ENCODE measurements at regions not wholly inside any gene's neighbourhood (a gene's known extent, or its start where the extent isn't known, plus 50 kb on each side); places are given as distances from the start of the nearest gene placed in this dataset.

DNA sequence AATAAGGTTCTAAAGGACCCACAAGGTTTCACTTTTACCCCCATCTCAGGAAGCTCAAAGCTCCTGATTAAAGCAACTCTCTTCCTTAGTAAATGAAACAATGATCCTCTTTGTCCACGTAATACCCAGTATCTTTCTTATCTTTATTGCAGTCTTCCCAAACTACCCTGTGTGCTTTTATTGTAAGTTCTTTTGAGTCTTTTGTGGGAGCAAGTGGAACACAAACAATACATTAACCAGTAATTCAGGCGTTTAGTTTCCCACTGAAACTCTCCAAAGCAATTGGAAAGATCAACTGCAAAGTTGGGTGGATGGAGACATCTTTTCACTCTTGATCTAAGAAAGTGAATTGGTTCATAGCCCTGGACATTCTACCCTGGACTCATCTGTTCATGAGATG, 240.0 kb downstream of the ZNF621 start:
- no peak for TF ChIP-seq EZH2 (IDR thresholded peaks at IDR 0.05; ENCODE audit: low read depth, low read length, severe bottlenecking)
- TF ChIP-seq NANOG (IDR thresholded peaks at IDR 0.05; ENCODE audit: insufficient read depth, low read depth, low read length, poor library complexity, severe bottlenecking): no peak
- no peak for TF ChIP-seq JUND (IDR thresholded peaks at IDR 0.05; ENCODE audit: low read length)
- TF ChIP-seq, protein P1, sequence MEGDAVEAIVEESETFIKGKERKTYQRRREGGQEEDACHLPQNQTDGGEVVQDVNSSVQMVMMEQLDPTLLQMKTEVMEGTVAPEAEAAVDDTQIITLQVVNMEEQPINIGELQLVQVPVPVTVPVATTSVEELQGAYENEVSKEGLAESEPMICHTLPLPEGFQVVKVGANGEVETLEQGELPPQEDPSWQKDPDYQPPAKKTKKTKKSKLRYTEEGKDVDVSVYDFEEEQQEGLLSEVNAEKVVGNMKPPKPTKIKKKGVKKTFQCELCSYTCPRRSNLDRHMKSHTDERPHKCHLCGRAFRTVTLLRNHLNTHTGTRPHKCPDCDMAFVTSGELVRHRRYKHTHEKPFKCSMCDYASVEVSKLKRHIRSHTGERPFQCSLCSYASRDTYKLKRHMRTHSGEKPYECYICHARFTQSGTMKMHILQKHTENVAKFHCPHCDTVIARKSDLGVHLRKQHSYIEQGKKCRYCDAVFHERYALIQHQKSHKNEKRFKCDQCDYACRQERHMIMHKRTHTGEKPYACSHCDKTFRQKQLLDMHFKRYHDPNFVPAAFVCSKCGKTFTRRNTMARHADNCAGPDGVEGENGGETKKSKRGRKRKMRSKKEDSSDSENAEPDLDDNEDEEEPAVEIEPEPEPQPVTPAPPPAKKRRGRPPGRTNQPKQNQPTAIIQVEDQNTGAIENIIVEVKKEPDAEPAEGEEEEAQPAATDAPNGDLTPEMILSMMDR (IDR thresholded peaks at IDR 0.05; ENCODE audit: control extremely low read depth in 1 of 3, insufficient read depth in 1 of 3, low read depth in 1 of 3, low read length in 3 of 3): no peak
